Neural cell (in vitro differentiated cells): ENCODE measurements at regions not wholly inside any gene's neighbourhood (a gene's known extent, or its start where the extent isn't known, plus 50 kb on each side); places are given as distances from the start of the nearest gene placed in this dataset.

Experiments
- EZH2 ChIP-seq: fragments of 200-600, 300-800 bp; shearing (Covaris generic), sonication (generic); IDR thresholded peaks from 2 replicates; pipeline ENCODE4 v1.6.1; 2014; ENCODE audit warnings: antibody characterized with exemption, low read length, borderline replicate concordance, mild to moderate bottlenecking; ENCODE audit not compliant: insufficient read depth, poor library complexity, severe bottlenecking
- TF ChIP-seq, protein P1 (sequence below): fragments of 450-650 bp; IDR thresholded peaks from 2 replicates; pipeline ENCODE4 v1.5.1; 2014; ENCODE audit warnings: antibody characterized with exemption, mild to moderate bottlenecking, moderate library complexity; ENCODE audit not compliant: poor library complexity, severe bottlenecking

DNA sequence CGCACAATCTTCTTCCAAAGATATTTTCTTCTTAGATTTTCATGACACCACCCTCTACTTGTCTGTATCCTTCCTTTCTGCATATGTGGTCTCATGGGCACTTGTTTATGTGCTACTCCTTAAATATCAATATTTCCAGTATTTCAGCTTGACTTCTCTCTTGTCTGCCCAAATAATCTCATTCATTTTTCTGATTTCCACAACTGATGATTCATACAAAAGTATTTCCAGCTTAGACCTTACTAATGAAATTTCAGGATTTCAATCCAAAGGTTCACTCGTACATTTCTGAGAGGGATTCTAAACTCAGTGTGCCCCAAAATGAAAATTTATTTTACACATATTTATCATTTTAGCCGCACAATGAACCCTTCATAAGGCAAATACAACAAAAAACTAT is 928.9 kb upstream of the C9orf72 start:
- no peak for TF ChIP-seq EZH2
- TF ChIP-seq, protein P1, sequence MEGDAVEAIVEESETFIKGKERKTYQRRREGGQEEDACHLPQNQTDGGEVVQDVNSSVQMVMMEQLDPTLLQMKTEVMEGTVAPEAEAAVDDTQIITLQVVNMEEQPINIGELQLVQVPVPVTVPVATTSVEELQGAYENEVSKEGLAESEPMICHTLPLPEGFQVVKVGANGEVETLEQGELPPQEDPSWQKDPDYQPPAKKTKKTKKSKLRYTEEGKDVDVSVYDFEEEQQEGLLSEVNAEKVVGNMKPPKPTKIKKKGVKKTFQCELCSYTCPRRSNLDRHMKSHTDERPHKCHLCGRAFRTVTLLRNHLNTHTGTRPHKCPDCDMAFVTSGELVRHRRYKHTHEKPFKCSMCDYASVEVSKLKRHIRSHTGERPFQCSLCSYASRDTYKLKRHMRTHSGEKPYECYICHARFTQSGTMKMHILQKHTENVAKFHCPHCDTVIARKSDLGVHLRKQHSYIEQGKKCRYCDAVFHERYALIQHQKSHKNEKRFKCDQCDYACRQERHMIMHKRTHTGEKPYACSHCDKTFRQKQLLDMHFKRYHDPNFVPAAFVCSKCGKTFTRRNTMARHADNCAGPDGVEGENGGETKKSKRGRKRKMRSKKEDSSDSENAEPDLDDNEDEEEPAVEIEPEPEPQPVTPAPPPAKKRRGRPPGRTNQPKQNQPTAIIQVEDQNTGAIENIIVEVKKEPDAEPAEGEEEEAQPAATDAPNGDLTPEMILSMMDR: no peak
